ENCODE measurements at regions not wholly inside any gene's neighbourhood (a gene's known extent, or its start where the extent isn't known, plus 50 kb on each side); places are given as distances from the start of the nearest gene placed in this dataset.

GRCh38 chr6:14747881-14748520 lies 497.9 kb upstream of the JARID2 start:
- no peak for TF ChIP-seq CTCF (IDR thresholded peaks at IDR 0.05)
- no peak for TF ChIP-seq POLR2A (IDR thresholded peaks at IDR 0.05)
- no peak for TF ChIP-seq POLR2AphosphoS5 (IDR thresholded peaks at IDR 0.05; ENCODE audit: insufficient read depth in 1 of 2, low read depth in 1 of 2)
